Erythroblast (primary cell): ENCODE measurements at regions not wholly inside any gene's neighbourhood (a gene's known extent, or its start where the extent isn't known, plus 50 kb on each side); places are given as distances from the start of the nearest gene placed in this dataset.
"Not testable (repeated sequence)": the region's sequence is repeated elsewhere in the genome, so short reads cannot be mapped to it uniquely, and the experiment has no call there.

Experiments
- GATA1 ChIP-seq: IDR thresholded peaks from 2 replicates; pipeline ENCODE4 v1.6.1; 2011; ENCODE audit warnings: low read depth, mild to moderate bottlenecking, control low read depth, low read length, moderate library complexity
- POLR2A ChIP-seq: IDR thresholded peaks from 2 replicates; pipeline ENCODE4 v1.6.1; 2011; ENCODE audit warnings: mild to moderate bottlenecking, low read length

DNA sequence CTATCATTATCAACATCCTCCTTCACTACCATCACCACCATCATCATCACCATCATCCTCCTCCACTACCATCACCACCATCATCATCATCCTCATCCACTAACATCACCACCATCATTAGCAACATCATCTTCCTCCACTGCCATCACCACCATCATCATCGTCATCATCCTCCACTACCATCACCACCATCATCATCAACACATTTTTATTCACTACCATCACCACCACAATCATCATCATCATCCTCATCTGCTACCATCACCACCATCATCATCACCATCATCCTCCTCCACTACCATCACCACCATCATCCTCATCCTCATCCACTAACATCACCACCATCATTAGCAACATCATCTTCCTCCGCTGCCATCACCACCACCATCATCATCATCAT is 639.2 kb upstream of the RBFOX1 start:
- not testable (repeated sequence) for TF ChIP-seq POLR2A, GATA1
